Stimulated activated CD4-positive, alpha-beta T cell treated with anti-CD3 and anti-CD28 coated beads, Interleukin-15, amount 100 ng/mL, for 1 hour (primary cell): ENCODE measurements at regions not wholly inside any gene's neighbourhood (a gene's known extent, or its start where the extent isn't known, plus 50 kb on each side); places are given as distances from the start of the nearest gene placed in this dataset.
"Not testable (repeated sequence)": the region's sequence is repeated elsewhere in the genome, so short reads cannot be mapped to it uniquely, and the experiment has no call there.

Experiments
- DNase-seq, 2 donors: peaks; one replicate each; pipeline ENCODE4 v3.0.0-alpha.2; 2020; ENCODE audit warnings: low read depth in 1 of 2, low spot score in 1 of 2

DNA sequence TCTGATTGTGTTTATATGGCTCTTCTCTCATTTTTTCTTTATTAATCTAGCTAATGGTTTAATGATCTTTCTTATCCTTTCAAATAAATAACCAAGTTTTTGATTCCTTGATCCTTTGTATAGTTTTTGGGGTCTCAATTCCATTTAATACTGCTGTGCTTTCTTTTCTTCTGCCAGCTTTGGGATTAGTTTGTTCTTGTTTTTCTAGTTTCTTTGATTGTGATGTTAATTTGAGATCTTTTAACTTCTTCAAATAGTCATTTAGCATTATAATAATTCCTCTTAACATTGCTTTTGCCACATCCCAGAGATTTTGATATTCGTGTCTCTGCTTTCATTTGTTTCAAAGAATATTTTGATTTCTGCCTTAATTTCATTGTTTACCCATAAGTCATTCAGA, 1126.6 kb downstream of the NAALADL2 start:
- DNase-seq: no peak

DNA sequence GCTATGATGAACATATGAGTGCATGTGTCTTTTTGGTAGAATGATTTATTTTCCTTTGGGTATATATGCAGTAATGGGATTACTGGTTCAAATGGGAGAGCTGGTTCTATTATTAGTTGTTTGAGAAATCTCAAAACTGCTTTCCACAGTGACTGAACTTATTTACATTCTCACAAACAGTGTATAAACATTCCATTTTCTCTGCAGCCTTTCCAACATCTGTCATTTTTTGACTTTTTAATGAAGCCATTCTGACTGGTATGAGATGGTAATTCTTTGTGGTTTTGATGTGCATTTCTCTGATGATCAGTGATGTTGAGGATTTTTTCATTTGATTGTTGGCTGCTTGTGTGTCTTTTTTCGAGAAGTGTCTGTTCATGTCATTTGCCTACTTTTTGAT, 1124.2 kb downstream of the NAALADL2 start:
- DNase-seq: no peak

DNA sequence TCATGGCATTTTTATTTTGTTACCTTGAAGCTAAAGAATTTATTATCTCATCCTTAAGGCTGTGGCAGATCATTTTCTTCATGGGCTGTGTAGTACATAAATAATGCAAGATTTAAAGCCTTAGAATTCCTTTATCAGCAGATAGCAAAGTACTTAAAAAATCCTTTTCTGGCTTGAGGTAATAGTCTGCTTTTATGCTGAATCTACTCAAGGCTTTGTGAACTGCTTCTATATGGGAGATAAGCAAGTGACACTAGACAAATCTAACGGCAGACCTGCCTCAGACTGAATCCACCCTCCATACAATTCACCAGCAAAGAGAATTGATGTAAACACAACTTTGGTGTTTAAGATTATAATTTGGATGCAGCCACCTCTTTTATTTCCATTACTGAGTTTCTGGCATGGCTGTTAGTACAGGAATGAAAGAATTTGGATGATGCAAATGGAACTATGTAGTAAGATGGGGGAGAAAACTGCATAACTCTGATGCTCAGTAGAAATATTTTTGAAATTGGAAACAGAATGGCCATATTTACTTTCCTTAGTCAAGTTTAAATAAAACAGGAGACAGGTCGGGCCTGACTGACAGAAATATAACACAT, 1121.5 kb downstream of the NAALADL2 start:
- DNase-seq: no peak

DNA sequence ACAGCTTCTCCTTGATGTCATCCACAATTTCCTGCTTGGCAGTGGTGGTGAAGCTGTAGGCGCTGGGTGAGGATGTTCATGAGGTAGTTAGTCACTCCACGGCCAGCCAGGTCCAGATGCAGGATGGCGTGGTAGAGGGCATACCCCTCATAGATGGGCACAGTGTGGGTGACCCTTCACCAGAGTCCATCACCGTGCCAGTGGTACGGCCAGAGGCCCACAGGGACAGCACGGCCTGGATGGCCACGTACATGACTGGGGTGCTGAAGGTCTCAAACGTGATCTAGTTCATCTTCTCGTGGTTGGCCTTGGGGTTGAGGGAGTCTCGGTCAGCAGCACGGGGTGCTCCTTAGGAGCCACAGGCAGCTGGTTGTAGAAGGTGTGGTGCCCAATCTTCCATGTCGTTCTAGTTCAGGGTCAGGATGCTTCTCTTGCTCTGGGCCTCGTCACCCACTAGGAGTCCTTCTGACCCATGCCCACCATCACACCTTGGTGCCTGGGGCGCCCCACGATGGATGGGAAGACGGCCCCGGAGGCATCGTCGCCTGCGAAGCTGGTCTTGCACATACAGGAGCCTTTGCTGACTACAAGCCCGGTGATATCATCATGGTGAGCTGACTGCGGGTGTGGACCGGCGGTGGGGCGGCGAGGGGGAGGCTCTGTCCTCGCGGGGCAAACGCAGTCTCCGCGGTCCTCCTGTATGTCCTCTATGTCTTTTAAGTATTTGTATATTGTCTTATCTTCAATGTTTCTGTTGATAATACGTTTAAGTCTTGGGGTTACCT, 1119.0 kb downstream of the NAALADL2 start:
- DNase-seq: no peak

DNA sequence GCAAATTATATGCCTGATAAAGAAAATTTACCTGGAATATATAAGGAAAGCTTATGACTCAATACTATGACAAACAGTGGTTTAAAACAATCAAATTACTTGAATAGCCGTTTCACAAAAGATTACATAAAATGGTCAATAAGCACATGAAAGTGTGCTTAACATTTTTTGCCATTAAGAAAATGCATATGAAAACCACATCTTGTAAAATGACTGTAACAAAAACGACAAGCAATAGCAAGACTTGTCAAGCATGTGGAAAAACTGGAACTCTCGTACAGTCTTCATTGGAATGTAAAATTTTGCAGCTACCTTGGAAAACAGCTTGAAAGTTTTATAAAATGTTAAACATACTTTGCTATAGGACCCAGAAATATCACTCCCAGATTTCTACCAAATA, 1110.3 kb downstream of the NAALADL2 start:
- DNase-seq: no peak

DNA sequence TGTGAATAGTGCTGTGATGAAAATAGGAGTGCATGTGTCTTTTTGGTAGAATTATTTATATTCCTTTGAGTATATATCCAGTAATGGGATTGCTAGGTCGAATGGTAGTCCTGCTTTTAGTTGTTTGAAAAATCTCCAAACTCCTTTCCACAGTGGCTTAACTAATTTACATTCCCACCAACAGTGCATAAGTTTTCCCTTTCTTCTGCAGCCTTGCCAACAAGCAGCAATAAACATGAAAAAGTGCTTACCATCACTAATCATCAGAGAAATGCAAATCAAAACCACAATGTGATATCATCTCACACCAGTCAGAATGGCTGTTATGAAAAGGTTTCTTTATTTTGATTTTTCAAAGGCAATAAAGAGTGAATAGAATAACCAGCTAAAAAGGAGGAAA, 1105.9 kb downstream of the NAALADL2 start:
- no peak for DNase-seq

DNA sequence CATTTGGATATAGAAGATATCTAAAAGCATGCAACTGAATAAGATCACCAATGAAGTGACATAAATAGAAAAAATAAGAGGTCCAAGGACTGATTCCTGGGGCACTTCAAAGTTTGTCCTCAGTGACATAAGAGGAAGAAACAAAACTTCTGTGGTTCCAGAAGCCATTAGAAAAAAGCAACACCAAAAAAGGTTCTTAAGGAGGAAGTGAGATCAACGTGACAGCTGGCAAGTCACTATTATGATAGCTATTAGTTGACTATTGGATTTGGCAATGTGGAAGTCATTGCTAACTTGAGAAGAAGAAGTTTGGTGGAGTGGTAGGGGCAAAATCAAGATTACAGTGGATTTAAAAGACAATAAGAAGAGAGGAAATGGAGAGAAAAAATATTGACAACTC, 1098.3 kb downstream of the NAALADL2 start:
- DNase-seq: no peak

DNA sequence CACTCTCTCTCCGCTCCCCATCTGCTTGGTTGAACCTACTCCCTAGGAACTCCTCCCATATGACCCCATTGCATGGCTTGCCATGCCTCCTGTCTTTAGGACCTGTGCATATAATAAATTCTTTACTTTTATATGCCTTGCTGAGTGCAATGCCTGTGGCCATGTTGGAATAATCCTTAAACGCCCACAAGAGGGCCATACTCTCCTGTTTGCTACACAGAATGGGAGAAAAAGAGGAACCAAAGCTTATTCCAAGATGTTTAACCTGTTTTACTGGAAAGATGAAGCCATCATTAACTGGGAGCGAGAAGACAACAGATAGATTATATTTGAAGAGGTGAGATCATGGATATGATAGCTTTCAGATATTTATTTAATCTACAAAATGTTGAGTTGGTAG, 1097.8 kb downstream of the NAALADL2 start:
- DNase-seq: no peak

DNA sequence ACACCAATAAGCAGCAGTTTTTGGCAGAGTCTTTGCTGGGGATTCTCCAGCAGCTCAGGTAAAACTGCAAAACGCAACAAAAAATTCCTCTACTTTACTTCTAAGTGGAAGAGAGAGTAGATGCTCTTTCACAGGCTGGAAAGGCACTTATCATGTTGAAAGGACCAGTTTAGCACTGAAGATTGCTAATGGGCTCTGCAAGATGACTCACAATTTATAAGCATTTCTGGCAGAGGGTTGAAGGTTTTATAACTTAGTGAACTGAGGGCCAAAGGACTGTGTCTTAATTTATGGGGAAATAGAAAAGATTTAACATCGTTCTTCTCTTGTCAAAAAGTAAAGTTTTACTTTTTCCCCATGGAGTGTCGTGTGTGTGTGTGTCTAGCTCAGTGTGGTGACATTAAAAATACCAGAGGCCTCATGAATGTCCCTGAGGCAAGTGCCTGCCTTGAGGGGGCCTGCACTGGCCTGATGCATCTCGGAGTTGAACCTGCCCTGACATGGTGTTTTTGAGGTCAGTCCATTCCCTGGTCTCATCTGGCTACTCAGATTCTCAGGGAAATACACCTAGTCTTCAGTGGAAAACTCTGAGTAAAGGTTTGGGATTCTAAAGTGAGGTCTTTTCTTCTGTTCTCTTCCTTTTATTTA, 1092.0 kb downstream of the NAALADL2 start:
- DNase-seq: no peak

DNA sequence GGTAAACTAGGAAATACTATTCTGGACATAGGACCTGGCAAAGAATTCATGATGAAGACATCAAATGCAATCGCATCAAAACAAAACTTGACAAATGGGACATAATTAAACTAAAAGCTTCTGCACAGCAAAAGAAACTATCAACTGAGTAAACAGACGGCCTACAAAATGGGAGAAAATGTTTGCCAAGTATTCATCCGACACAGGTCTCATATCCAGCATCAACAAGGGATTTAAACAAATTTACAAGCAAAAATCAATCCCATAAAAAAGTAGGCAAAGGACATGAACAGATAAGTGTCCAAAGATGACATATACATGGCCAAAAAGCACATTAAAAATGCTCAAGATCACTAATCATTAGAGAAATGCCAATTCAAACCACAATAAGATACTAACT, 1088.9 kb downstream of the NAALADL2 start:
- DNase-seq: no peak

DNA sequence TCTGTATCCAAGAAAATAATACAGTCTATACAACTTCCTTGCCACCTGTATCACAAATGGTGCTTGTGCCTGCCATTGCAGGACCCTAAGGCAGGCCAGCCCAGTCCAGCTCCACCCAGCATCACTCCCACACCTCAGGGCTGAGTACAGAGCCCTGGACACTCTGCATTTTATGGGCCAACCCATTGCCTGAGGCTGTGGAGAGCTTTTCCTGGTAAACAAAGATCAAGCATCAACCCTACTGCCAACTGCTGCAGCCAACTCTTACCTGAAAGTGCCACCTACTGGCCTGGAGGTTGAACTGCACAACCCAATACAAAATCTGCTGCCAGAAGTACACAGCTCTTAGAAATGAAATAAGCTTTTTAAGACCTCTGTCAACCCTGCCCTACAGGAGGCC, 1082.2 kb downstream of the NAALADL2 start:
- no peak for DNase-seq

DNA sequence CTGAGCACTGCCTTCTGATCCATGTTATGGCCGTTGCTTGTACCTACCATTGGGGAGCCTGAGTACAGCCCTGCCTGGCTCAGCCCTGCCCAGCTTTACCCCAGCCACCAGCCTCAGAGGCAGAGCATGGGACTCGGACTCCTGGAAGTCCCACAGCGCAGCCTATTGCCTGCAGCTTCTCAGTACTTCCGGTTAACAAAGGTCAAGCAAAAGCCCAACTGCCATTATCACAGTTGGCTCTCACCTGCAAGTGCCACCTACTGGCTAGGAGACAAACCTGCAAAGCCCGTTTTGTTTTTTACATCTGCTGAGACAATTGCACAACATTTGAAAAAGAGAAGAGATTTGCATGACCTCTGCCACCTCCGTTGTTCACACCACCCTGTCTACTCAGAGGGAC, 1081.7 kb downstream of the NAALADL2 start:
- no peak for DNase-seq

DNA sequence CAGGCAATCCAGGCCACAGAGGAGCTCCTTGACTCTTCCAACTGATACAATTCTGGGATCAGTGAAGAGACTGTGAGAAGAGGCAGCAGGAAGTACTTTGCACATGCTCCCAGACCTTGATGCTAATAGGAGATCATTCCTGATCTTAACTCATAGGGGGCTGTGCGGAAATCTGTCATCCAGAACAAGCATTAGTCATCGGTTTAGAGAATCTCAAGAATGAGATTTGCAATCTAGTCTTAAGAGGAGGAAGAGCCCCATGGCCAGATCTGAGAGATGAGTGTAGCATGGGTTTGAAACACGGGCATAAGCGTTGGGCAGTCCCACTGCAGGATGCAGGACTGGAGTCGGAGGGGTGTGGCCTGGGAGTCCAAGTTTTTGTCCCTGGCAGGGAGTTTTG, 1081.1 kb downstream of the NAALADL2 start:
- no peak for DNase-seq

DNA sequence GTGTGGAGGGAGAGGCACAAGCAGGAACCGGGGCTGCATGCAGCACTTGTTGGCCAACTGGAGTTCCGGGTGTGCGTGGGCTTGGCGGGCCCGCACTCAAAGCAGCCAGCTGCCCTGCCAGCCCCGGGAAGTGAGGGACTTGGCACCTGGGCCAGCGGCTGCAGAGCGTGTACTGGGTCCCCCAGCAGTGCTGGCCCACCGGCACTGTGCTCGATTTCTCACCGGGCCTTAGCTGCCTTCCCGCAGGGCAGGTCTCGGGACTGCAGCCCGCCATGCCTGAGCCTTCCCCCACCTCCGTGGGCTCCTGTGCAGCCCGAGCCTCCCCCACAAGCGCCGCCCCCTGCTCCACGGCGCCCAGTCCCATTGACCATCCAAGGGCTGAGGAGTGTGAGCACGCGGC, 1078.2 kb downstream of the NAALADL2 start:
- not testable (repeated sequence) for DNase-seq

DNA sequence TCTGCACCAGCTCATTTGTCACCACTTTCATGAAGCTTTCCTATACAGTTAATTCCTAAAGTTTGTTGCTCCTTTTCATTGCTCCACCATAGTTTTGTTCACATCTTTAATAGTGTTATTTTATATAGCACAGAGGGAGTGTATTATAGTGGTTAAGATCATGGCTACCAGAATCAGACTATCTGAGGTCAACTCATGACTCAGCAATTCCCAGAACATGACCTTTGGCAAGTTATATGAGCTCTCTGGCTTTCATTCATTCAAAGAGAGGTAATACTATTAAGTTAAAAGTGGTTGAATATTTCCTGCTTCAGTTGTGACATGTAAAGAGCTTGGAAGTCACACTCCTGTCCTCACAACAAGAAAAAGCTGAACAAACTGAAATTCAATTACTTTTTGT, 1073.5 kb downstream of the NAALADL2 start:
- no peak for DNase-seq

DNA sequence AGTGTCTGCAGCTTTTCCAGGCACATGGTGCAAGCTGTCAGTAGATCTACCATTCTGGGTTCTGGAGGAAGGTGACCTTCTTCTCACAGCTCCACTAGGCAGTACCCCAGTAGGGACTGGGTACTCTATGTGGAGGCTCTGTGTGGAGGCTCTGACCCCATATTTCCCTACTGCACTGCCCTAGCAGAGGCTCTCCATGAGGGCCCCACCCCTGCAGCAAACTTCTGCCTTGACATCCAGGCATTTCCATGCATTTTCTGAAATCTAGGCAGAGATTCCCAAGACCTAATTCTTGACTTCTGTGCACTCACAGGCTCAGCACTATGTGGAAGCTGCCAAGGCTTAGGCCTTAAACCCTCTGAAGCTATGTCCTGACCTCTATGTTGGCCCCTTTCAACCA, 1060.0 kb downstream of the NAALADL2 start:
- no peak for DNase-seq

DNA sequence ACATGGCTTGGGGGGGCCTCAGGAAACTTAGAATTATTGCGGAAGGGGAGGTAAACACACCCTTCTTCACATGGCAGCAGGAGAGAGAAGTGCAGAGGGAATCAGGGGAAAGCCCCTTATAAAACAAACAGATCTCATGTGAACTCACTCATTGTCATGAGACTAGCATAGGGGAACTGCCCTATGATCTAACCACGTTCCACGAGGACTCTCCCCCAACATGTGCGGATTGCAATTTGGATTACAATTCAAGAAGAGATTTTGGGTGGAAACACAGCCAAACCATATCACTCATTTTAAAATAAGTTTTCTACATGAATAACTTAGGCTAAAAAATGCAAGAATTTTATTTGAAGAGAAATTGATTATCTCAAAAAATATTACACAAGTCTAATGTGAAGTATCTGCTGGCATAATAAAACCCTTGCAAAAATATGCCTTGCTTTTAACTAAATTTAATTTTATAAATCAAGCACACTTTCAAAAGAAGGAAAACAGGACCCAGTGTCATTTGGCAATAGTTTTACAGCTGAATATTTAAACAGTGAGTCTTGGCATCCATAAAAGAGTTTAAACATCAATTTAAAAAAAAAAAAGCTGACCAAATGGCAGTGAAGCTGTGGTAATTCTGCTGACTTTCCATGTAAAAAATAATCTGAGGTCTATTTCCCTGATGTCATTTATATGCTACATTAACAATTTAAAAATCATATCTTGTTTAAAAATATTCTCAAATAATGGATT, 1057.2 kb downstream of the NAALADL2 start:
- DNase-seq: no peak

DNA sequence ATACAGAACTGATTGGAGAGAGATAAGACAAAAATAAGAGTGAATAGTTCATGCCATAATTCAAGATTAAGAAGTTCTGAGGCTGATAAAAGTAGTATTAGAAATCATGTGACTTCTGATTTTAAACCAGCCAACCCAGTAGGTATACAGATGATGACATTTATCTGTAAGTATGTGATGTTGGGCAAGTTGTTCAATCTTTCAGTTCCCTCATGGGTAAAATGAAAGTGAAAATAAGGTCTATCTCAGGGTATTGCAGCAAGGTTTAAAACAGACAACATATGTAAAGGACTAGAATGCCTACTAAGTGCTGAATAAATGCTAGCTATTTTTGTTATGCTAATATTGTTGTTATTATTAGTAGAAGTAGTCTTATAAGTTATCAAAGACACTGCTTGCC, 1055.7 kb downstream of the NAALADL2 start:
- DNase-seq: no peak

DNA sequence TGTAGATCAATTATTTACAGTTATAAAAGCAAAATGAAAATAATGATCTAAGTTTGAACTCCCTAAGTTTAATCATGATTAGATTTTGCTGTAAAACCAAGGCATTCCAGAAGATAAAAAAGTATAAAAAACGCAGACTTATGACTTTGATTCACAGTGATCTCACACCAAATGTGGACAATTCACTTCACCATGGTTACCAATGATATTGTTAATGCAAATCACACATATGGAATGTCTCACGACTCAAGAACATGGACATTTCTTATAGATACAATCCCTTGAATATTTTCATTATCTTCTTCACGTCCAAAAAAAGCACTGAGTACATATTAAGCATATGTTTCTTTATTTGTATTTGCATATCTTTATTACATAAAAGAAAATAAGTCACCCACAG, 1054.2 kb downstream of the NAALADL2 start:
- DNase-seq: no peak

DNA sequence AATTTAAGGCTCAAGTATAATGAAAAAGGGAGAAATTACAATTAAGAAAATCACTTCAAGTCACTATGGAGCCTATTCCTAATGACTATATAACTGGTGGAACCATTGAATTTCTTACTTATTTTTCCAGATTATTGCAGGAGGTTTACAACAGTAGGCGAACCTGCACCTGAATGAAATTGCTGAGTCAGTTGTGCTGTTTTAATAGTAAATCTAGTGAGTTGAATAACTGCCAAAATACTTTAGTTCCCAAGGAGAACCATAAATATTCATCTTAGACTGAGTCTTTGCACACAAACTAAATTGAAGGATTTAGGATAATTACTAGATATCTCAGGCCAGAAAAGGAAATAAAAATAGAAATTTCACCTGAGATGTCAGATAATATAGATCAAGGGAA, 1052.8 kb downstream of the NAALADL2 start:
- no peak for DNase-seq

DNA sequence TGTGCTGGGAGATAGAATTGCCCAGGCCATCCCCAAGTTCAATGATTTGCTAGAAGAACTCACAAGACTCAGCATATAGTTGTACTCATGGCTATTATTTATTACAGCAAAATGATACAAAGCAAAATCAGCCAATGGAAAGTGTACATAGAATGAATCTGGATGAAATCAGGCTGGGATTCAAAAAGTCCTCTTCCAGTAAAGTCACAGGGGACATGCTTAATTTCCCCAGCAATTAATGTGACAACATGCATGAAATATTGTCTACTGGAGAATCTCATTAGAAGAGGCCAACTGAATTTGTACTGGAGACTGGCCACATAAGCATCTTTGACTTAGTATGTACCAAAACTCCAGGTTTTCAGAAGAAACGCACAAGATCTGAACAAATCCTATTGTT, 1043.1 kb downstream of the NAALADL2 start:
- no peak for DNase-seq

DNA sequence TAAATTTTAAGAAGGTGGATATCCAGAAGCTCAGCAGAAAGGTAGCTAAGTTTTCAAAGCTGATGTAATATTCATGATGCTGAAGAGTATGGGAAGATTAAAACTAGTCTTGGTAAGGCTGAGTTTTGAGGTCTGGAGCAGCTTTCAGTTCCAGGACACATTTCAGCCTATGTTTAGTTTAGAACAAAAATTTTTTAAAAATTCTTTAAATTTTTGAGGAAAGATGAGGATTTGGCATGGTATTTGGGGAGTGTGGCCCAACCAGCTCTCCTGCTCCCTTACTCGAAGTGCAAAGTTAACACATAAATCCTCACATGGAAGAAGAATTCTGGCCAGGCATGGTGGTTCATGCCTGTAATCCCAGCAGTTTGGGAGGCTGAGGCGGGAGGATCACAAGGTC, 1039.1 kb downstream of the NAALADL2 start:
- no peak for DNase-seq
